NOMO-1 treated with DMSO at 0.1 percent for 48 hours (cell line): ENCODE measurements at regions not wholly inside any gene's neighbourhood (a gene's known extent, or its start where the extent isn't known, plus 50 kb on each side); places are given as distances from the start of the nearest gene placed in this dataset.
"Not testable (repeated sequence)": the region's sequence is repeated elsewhere in the genome, so short reads cannot be mapped to it uniquely, and the experiment has no call there.

ENCODE experiments used
- DNase-seq: peaks from one replicate; lab custom pipeline; 2025; ENCODE audit not compliant: unreplicated experiment; lab: John Stamatoyannopoulos, UW

DNA sequence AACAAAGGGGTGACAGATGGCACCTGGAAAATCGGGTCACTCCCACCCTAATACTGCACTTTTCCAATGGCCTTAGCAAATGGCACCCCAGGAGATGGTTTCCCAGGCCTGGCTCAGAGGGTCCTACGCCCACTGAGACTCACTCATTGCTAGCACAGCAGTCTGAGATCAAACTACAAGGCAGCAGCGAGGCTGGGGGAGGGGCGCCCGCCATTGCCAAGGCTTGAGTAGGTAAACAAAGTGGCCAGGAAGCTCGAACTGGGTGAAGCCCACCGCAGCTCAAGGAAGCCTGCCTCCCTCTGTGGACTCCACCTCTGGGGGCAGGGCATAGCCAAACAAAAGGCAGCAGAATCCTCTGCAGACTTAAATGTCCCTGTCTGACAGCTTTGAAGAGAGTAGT lies 467.2 kb downstream of the EPHA7 start:
- DNase-seq, result not testable (repeated sequence)

DNA sequence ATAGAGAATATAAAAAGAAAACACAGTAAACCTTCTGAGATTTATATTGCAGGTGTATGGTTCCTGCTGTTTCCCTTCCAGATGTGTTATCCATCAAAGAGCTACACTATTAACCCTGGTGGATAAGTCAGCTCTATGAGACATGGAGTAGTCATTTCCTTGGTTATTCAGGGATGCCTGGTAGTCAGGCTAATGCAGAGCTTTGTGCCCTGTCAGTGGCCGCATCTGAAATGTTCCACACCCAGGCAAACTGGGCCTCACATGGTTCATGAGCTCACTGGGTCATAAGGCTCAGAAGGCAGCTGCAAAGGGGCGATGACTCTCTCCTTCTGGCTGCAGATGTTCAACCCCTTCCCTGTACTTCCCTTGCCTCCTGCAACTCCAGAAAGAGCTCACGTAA lies 473.6 kb downstream of the EPHA7 start:
- DNase-seq, result no peak

- no peak for DNase-seq
Observed at GRCh38 chr6:92944132-92944531, 475.2 kb downstream of the EPHA7 start.

GRCh38 chr6:92942549-92942948 lies 476.8 kb downstream of the EPHA7 start:
- DNase-seq, result no peak

- no peak for DNase-seq
Observed at GRCh38 chr6:92934625-92935024, 484.7 kb downstream of the EPHA7 start.

- DNase-seq, result no peak
Observed at GRCh38 chr6:92930171-92930570, 489.2 kb downstream of the EPHA7 start.

GRCh38 chr6:92922216-92922806 lies 497.0 kb downstream of the EPHA7 start:
- DNase-seq, result no peak

DNA sequence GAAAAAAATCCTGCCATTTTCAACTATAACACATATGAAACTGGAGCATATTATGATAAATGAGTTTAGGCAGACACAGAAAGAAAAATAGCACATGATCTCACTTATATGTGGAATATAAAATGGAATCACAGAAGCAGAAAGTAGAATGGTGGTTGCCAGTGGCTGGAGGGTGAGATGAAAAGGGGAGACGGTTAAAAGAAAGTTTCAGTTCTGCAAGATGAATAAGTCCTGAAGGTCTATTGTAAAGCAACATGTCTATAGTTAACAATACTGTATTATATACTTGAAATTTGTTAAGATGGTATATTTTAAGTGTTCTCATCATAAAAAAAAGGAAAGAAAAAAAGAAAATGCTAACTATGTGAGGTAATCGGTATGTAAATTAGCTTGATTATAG lies 503.9 kb downstream of the EPHA7 start:
- no peak for DNase-seq

DNA sequence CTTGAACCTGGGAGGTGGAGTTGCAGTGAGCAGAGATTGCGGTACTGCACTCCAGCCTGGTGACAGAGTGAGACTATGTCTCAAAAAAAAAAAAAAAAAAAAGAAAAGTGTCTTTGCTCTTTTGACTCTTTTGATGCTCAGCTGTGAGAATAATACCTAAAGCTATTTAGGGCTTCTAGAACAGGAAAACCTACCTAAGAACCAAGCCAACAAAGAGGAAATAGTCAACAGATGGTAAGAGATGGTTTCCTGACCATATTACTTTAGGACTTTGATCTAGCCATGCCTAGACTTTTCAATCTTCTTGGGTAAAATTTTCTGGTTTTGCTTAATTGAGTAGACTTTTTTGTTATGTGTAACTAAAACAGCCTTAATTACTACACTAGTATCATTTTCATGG lies 508.1 kb downstream of the EPHA7 start:
- no peak for DNase-seq

GRCh38 chr6:92910646-92911045 lies 508.7 kb downstream of the EPHA7 start:
- no peak for DNase-seq

- no peak for DNase-seq
Observed at GRCh38 chr6:92906385-92906784, 513.0 kb downstream of the EPHA7 start.

- DNase-seq, result no peak
Observed at GRCh38 chr6:92893741-92894140, 525.6 kb downstream of the EPHA7 start.

GRCh38 chr6:92892626-92893170 lies 526.7 kb downstream of the EPHA7 start:
- no peak for DNase-seq

GRCh38 chr6:92888316-92888715 lies 531.0 kb downstream of the EPHA7 start:
- DNase-seq, result no peak

DNA sequence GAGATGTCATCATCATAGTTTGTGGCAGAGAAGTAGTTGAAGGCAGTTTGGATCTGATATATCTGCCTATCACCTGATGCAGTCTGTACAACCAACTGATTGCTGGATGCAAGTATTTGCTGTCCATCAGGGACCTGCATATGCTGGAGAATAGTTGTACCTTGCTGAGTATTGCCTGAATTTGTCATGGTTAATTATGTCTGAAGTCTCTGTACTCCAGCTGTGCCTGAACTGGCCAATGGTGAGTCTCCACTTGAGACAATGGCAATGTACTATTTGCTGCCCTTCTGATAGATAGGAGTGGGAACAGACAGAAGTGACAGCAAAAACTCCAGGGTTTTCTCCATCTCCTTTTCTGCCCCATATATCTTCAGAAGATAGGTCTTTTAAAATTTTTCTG lies 531.5 kb downstream of the EPHA7 start:
- DNase-seq, result no peak

DNA sequence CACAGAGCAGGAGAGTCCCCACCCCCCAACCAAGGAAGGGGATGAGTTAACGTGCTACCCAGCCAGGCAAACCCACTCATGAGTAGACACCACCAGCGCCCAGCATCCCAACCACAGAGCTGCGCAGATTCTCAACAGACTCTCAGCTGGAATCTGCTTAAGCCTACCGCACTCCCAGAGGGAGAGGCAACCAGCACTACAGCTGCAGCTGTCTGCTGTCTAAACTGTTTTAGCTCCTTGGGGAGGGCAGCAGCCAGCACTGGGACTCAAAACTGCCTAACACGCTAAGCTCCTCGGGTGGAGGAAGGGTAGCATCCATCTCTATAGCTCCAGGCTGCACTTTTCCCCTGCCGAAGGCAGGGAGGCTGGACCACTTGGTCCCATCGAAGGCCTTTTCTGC lies 539.8 kb downstream of the EPHA7 start:
- no peak for DNase-seq

GRCh38 chr6:92864966-92865555 lies 554.3 kb downstream of the EPHA7 start:
- DNase-seq, result no peak

- no peak for DNase-seq
Observed at GRCh38 chr6:92849636-92850035, 569.7 kb downstream of the EPHA7 start.

DNA sequence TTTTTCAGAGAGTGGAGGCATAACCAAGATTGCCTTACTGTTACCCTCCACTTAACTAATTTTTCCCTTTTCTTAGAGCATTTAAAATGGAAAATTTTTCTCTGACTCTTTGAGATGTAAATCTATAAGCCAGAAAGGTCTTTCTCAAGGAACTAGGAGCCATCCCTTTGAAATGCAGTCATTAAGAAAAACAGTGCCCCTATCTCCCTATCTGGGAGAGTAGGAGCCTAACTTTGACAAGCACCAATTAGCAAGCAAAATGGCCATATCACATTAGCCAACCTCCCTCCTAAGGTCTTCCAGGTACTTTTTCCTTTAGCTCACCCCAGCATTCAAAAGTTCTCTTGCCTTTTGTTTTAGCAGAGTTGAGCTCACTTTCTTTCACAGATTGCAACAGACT lies 570.5 kb downstream of the EPHA7 start:
- no peak for DNase-seq

GRCh38 chr6:92848459-92848858 lies 570.9 kb downstream of the EPHA7 start:
- DNase-seq, result no peak

- DNase-seq, result no peak
Observed at GRCh38 chr6:92847988-92848387, 571.4 kb downstream of the EPHA7 start.

GRCh38 chr6:92840246-92840930 lies 579.0 kb downstream of the EPHA7 start:
- no peak for DNase-seq
